ENCODE measurements at regions not wholly inside any gene's neighbourhood (a gene's known extent, or its start where the extent isn't known, plus 50 kb on each side); places are given as distances from the start of the nearest gene placed in this dataset.
A peak's percentile ranks its signal among the peaks of the same experiment; 100 is the strongest.

- no peak for TF ChIP-seq CTCF (IDR thresholded peaks at IDR 0.05)
- no peak for TF ChIP-seq EZH2 (IDR thresholded peaks at IDR 0.05)
- no peak for TF ChIP-seq EZH2phosphoT487 (IDR thresholded peaks at IDR 0.05)
These were observed 725.3 kb upstream of the SEMA6A start for GRCh38 chr5:117299936-117300328.

GRCh38 chr5:117299224-117299935 lies 724.8 kb upstream of the SEMA6A start:
- no peak overlapping the region for H3K4me2 ChIP-seq

More at GRCh38 chr5:117299936-117300328, 725.3 kb upstream of the SEMA6A start:
- Histone ChIP-seq H2AFZ (replicated peaks) (no peak overlapping the region), H4K20me1 (ENCODE audit: low read depth) (no peaks in the 10 kb centered on the region), H3K9ac (no peak overlapping the region), H3K4me2 (no peak overlapping the region), H3K4me1 (peaks cover 5% of the 10 kb centered on the region), H3K27me3 (no peaks in the 10 kb centered on the region), H3K36me3 (no peaks in the 10 kb centered on the region), H3F3A (ENCODE audit: low read depth) (no peaks in the 10 kb centered on the region), H3K79me2 (ENCODE audit: low read depth) (no peaks in the 10 kb centered on the region), H3K4me3 (no peak overlapping the region), H3K9me3 (ENCODE audit: low read depth) (no peaks in the 10 kb centered on the region), H3K27ac (no peak overlapping the region)
- H3K27ac Mint-ChIP-seq, result no peak overlapping the region
- peaks cover 27% of the 10 kb centered on the region for H3K4me1 Mint-ChIP-seq
- H3K9me3 Mint-ChIP-seq, result peaks cover 3% of the 10 kb centered on the region
- no peak for DNase-seq (ENCODE audit: low spot score)
- no peaks in the 10 kb centered on the region for H3K36me3 Mint-ChIP-seq
- H3K4me3 Mint-ChIP-seq, result no peak overlapping the region
- H3K27me3 Mint-ChIP-seq (ENCODE audit: insufficient read depth, low read depth), result peaks cover 4% of the 10 kb centered on the region

GRCh38 chr5:117296872-117297271 lies 722.2 kb upstream of the SEMA6A start:
- no peaks in the 10 kb centered on the region for H3K79me2 ChIP-seq (ENCODE audit: low read depth)
- peaks cover 5% of the 10 kb centered on the region for H3K4me1 ChIP-seq
- no peaks in the 10 kb centered on the region for H3F3A ChIP-seq (ENCODE audit: low read depth)
- H3K4me3 ChIP-seq, result no peak overlapping the region
- H4K20me1 ChIP-seq (ENCODE audit: low read depth), result no peaks in the 10 kb centered on the region
- no peaks in the 10 kb centered on the region for H3K27me3 ChIP-seq
- Mint-ChIP-seq H3K36me3 (no peaks in the 10 kb centered on the region), H3K27ac (no peak overlapping the region), H3K27me3 (ENCODE audit: insufficient read depth, low read depth) (peaks cover 4% of the 10 kb centered on the region), H3K4me1 (peaks cover 27% of the 10 kb centered on the region), H3K4me3 (no peak overlapping the region), H3K9me3 (peaks cover 16% of the 10 kb centered on the region)
- H3K36me3 ChIP-seq, result no peaks in the 10 kb centered on the region
- H3K9ac ChIP-seq, result no peak overlapping the region
- TF ChIP-seq EZH2phosphoT487 (IDR thresholded peaks at IDR 0.05), result no peak
- TF ChIP-seq EZH2 (IDR thresholded peaks at IDR 0.05), result no peak
- TF ChIP-seq CTCF (IDR thresholded peaks at IDR 0.05), result no peak
- H2AFZ ChIP-seq (replicated peaks), result peak overlapping the region; percentile 3
- H3K27ac ChIP-seq, result no peak overlapping the region
- DNase-seq (ENCODE audit: low spot score), result no peak
- no peak overlapping the region for H3K4me2 ChIP-seq
- H3K9me3 ChIP-seq (ENCODE audit: low read depth), result no peaks in the 10 kb centered on the region

More at GRCh38 chr5:117299224-117299935, 724.8 kb upstream of the SEMA6A start:
- H3K9ac ChIP-seq, result no peak overlapping the region
- H3K4me1 ChIP-seq, result peaks cover 5% of the 10 kb centered on the region
- H3K79me2 ChIP-seq (ENCODE audit: low read depth), result no peaks in the 10 kb centered on the region
- DNase-seq (ENCODE audit: low spot score), result no peak
- H3K9me3 Mint-ChIP-seq, result peaks cover 8% of the 10 kb centered on the region
- no peaks in the 10 kb centered on the region for H4K20me1 ChIP-seq (ENCODE audit: low read depth)
- TF ChIP-seq EZH2 (IDR thresholded peaks at IDR 0.05), result no peak
- TF ChIP-seq CTCF (IDR thresholded peaks at IDR 0.05), result no peak
- TF ChIP-seq EZH2phosphoT487 (IDR thresholded peaks at IDR 0.05), result no peak
- no peaks in the 10 kb centered on the region for H3K36me3 ChIP-seq
- H3K4me3 ChIP-seq, result no peak overlapping the region
- H3K27ac Mint-ChIP-seq, result peak overlapping the region; percentile 29
- no peaks in the 10 kb centered on the region for H3K27me3 ChIP-seq
- H3F3A ChIP-seq (ENCODE audit: low read depth), result no peaks in the 10 kb centered on the region
- no peak overlapping the region for H2AFZ ChIP-seq (replicated peaks)
- H3K36me3 Mint-ChIP-seq, result no peaks in the 10 kb centered on the region
- H3K4me1 Mint-ChIP-seq, result peaks cover 27% of the 10 kb centered on the region
- H3K27ac ChIP-seq, result no peak overlapping the region
- H3K4me3 Mint-ChIP-seq, result no peak overlapping the region
- no peaks in the 10 kb centered on the region for H3K9me3 ChIP-seq (ENCODE audit: low read depth)
- peaks cover 4% of the 10 kb centered on the region for H3K27me3 Mint-ChIP-seq (ENCODE audit: insufficient read depth, low read depth)

All from neural progenitor cell (in vitro differentiated cells).